Body of pancreas (tissue), 4 donors: ENCODE measurements at regions not wholly inside any gene's neighbourhood (a gene's known extent, or its start where the extent isn't known, plus 50 kb on each side); places are given as distances from the start of the nearest gene placed in this dataset.

Source experiments
- ATAC-seq: fragments of 150-250 bp; one replicate; pipeline ENCODE4 v1.9.1; 2016
- DNase-seq, 4 donors: peaks; one replicate each; pipeline ENCODE4 v3.0.0-alpha.2; 2019
- H3K27ac ChIP-seq, 4 donors: fragments of 200-600 bp; sonication (generic); 1 replicate in 3 of 4; 2 replicates in 1 of 4; pipeline versions ENCODE4 v1.5.1 to v1.6.1; 2016 to 2019; ENCODE audit warnings: mild to moderate bottlenecking in 1 of 4, mixed read lengths in 1 of 4, moderate library complexity in 1 of 4
- H3K27me3 ChIP-seq, 2 donors: fragments of 200-600 bp; sonication (generic); one replicate each; pipeline ENCODE4 v1.6.0; 2016; ENCODE audit warnings: mild to moderate bottlenecking in 1 of 2
- H3K36me3 ChIP-seq, 2 donors: fragments of 200-600 bp; sonication (generic); replicated peaks in 1 of 2; 2 replicates each; pipeline ENCODE4 v1.5.1; 2016; ENCODE audit warnings: low read depth in 2 of 2; ENCODE audit not compliant: insufficient read depth in 1 of 2
- H3K4me1 ChIP-seq: fragments of 200-600 bp; sonication (generic); one replicate; pipeline ENCODE4 v1.6.0; 2016
- H3K4me3 ChIP-seq, 2 donors: fragments of 200-600 bp; sonication (generic); 1 replicate in 1 of 2; 2 replicates in 1 of 2; pipeline ENCODE4 v1.5.1; 2016 to 2019
- H3K9me3 ChIP-seq, 3 donors: fragments of 200-600 bp; sonication (generic); 1 replicate in 2 of 3; 2 replicates in 1 of 3; pipeline ENCODE4 v1.5.1; 2016
- POLR2A ChIP-seq, 3 donors: fragments of 450-650 bp; IDR thresholded peaks; one replicate each; pipeline ENCODE4 v1.6.1; 2016; ENCODE audit warnings: antibody characterized with exemption in 3 of 3, mild to moderate bottlenecking in 2 of 3
- WGBS, 2 donors: methylation state at CpG; one replicate each; pipeline ENCODE4 v1.1.5; 2017; 5-methylcytosine and 5-hydroxymethylcytosine counted together
- intact Hi-C: fragments of 100-400 bp; cut with DNase I; formaldehyde crosslinking; loops from one replicate; pipeline ENCODE4 v1.15.1; 2023
- TF ChIP-seq, protein P1 (sequence below), 7 experiments: fragments of 450-650 bp in 4 of 7; fragments of 200-600 bp in 3 of 7; sonication (generic) in 3 of 7; IDR thresholded peaks; one replicate each; pipeline ENCODE4 v1.5.1; 2016 to 2019; ENCODE audit warnings: antibody characterized with exemption in 7 of 7

DNA sequence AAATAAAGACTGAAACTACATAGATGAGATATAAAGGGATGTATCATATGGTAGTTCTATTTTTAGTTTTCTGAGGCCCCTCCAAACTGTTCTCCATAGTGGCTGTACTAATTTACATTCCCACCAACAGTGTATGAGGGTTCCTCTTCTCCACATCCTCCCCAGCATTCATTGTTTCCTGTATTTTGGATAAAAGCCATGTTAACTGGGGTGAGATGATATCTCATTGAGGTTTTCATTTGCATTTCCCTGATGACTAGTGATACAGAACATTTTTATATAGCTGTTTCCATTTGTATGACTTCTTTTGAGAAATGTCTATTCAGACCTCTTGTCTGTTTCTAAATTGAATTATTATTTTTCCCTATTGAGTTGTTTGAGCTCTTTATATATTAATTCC lies 229.3 kb downstream of the RFPL4B start:
- H3K27ac ChIP-seq: no peak overlapping the region
- no peak for ATAC-seq

DNA sequence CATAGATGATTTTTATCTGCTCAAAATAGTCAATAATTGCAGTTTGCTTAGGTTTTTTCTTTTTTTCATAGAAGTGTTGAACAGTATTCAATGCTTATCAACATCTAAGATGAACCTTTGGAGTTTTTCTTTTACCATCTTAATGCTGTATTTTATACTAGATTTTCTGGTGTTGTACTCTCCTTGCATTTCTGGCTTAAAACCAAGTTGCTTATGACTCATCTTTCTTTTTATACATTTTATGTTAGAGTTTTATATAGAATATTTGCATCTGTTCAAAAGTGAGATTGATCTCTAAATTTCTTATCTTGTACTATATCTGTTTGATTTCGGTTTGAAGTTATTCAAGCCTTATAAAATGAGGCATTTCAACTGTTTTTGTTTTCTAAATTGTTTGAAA lies 232.5 kb downstream of the RFPL4B start:
- no peaks in the 10 kb centered on the region for H3K36me3 ChIP-seq
- intact Hi-C loops: no loop called here
- H3K4me3 ChIP-seq: no peak overlapping the region
- DNase-seq (no peak), ATAC-seq (no peak)
- H3K27me3 ChIP-seq: no peaks in the 10 kb centered on the region
- H3K27ac ChIP-seq: no peak overlapping the region
- WGBS, 2 donors: 74 to 81% methylated on average over 1 of the region's 1 CpG
- H3K9me3 ChIP-seq: no peaks in the 10 kb centered on the region
- no peaks in the 10 kb centered on the region for H3K4me1 ChIP-seq
- TF ChIP-seq POLR2A (IDR thresholded peaks at IDR 0.05): no peak
- TF ChIP-seq, protein P1, sequence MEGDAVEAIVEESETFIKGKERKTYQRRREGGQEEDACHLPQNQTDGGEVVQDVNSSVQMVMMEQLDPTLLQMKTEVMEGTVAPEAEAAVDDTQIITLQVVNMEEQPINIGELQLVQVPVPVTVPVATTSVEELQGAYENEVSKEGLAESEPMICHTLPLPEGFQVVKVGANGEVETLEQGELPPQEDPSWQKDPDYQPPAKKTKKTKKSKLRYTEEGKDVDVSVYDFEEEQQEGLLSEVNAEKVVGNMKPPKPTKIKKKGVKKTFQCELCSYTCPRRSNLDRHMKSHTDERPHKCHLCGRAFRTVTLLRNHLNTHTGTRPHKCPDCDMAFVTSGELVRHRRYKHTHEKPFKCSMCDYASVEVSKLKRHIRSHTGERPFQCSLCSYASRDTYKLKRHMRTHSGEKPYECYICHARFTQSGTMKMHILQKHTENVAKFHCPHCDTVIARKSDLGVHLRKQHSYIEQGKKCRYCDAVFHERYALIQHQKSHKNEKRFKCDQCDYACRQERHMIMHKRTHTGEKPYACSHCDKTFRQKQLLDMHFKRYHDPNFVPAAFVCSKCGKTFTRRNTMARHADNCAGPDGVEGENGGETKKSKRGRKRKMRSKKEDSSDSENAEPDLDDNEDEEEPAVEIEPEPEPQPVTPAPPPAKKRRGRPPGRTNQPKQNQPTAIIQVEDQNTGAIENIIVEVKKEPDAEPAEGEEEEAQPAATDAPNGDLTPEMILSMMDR (IDR thresholded peaks at IDR 0.05): no peak

More for the DNA sequence above, 229.3 kb downstream of the RFPL4B start:
- Histone ChIP-seq H3K4me1 (no peaks in the 10 kb centered on the region), H3K36me3 (no peaks in the 10 kb centered on the region), H3K27me3 (no peaks in the 10 kb centered on the region), H3K4me3 (no peak overlapping the region), H3K9me3 (no peaks in the 10 kb centered on the region)
- no peak for TF ChIP-seq POLR2A (IDR thresholded peaks at IDR 0.05)
- DNase-seq: no peak
- intact Hi-C loops: no loop called here

DNA sequence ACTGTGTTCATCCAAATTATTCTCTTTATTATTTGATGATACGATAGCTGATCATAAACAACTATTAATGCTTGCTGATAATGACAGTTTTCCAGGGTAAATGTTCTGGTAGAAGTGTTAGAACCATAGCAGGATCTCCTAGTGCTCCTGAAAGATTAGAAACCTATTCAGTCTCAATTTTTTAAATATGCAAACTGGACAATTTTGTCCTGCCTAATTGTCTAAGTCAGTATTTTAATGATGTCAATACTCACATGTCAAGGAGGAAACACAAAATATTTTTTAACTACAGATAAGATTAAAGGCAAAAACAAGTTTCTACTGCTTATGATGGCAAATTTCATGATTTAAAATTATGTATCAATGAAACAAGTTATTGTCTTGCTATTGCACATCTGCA lies 233.9 kb downstream of the RFPL4B start:
- H3K36me3 ChIP-seq: no peaks in the 10 kb centered on the region
- DNase-seq: no peak
- WGBS, 2 donors: 82 to 91% methylated on average over 1 of the region's 1 CpG
- intact Hi-C loops: no loop called here
- TF ChIP-seq POLR2A (IDR thresholded peaks at IDR 0.05): no peak
- TF ChIP-seq, protein P1 (IDR thresholded peaks at IDR 0.05): no peak
- H3K4me1 ChIP-seq: no peaks in the 10 kb centered on the region
- H3K27me3 ChIP-seq: no peaks in the 10 kb centered on the region
- H3K9me3 ChIP-seq: no peaks in the 10 kb centered on the region
- H3K4me3 ChIP-seq: no peak overlapping the region
- ATAC-seq: no peak
- no peak overlapping the region for H3K27ac ChIP-seq

DNA sequence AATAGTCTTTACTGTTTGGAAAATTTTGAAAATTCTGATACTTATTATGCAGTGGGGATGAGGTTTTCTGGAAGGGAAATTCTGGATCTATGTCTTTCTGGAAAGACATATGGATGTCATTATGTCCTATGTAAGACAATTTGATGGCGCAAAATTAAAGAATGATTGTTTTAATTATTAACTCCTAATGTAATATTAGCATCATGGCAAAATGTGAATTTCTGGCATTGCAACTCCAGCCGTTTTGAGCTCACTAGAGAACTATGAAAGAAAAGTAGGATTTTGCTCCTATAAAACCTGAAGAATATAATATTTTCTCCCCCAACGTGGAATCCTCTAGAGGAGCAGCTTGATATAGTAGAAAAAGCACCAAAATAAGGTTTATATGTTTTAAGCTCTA lies 243.2 kb downstream of the RFPL4B start:
- Histone ChIP-seq H3K27me3 (no peaks in the 10 kb centered on the region), H3K36me3 (no peaks in the 10 kb centered on the region), H3K4me1 (no peaks in the 10 kb centered on the region), H3K4me3 (no peak overlapping the region), H3K9me3 (no peaks in the 10 kb centered on the region), H3K27ac (no peak overlapping the region)
- WGBS, 2 donors: 57 to 60% methylated on average over 3 of the region's 3 CpGs
- DNase-seq: no peak
- intact Hi-C loops: no loop called here
- TF ChIP-seq, protein P1 (IDR thresholded peaks at IDR 0.05): no peak
- TF ChIP-seq POLR2A (IDR thresholded peaks at IDR 0.05): no peak
- ATAC-seq: no peak

DNA sequence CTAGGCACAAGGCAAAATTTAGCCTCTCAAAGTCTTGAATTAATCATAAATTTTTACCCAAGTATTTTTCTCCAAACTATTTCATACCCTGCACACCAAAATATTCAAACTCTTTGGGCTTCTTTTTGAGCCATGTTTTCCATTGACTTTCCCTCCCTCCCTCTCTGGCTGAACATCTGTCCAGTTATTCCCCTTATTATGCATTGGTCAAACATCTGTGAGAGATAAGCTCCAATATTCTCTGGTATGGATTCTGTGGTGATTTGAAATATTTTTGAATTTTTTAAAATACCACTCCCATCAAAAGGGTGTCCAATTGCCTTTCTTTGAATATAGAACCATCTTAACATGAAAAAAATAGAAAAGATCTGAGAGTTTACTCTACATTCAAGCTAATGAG lies 244.2 kb downstream of the RFPL4B start:
- Histone ChIP-seq H3K27me3 (no peaks in the 10 kb centered on the region), H3K36me3 (no peaks in the 10 kb centered on the region), H3K4me3 (no peak overlapping the region), H3K4me1 (no peaks in the 10 kb centered on the region), H3K27ac (no peak overlapping the region), H3K9me3 (no peaks in the 10 kb centered on the region)
- no peak for DNase-seq
- TF ChIP-seq POLR2A (IDR thresholded peaks at IDR 0.05): no peak
- TF ChIP-seq, protein P1 (IDR thresholded peaks at IDR 0.05): no peak
- intact Hi-C loops: no loop called here
- ATAC-seq: no peak
